GM19395 (cell line): ENCODE measurements at regions not wholly inside any gene's neighbourhood (a gene's known extent, or its start where the extent isn't known, plus 50 kb on each side); places are given as distances from the start of the nearest gene placed in this dataset.
"Not testable (repeated sequence)": the region's sequence is repeated elsewhere in the genome, so short reads cannot be mapped to it uniquely, and the experiment has no call there.

Experiments
- ATAC-seq: cut with Tn5 transposase; IDR thresholded peaks from one replicate; pipeline ENCODE4 v1.9.1; 2021; ENCODE audit warnings: mild to moderate bottlenecking, moderate library complexity; ENCODE audit not compliant: unreplicated experiment

GRCh38 chr21:32823296-32823695 lies 51.7 kb upstream of the PAXBP1 start:
- not testable (repeated sequence) for ATAC-seq

GRCh38 chr21:32824950-32825349 lies 53.4 kb upstream of the PAXBP1 start:
- no peak for ATAC-seq

- ATAC-seq, result no peak
These were observed 55.0 kb upstream of the PAXBP1 start for GRCh38 chr21:32826329-32827167.

- no peak for ATAC-seq
These were observed 57.4 kb upstream of the PAXBP1 start for GRCh38 chr21:32828908-32829307.

GRCh38 chr21:32829504-32829903 lies 57.9 kb upstream of the PAXBP1 start:
- ATAC-seq, result no peak

- not testable (repeated sequence) for ATAC-seq
These were observed 60.2 kb upstream of the PAXBP1 start for GRCh38 chr21:32831779-32832178.

- ATAC-seq, result no peak
These were observed 62.8 kb upstream of the PAXBP1 start for GRCh38 chr21:32834211-32834915.

- no peak for ATAC-seq
These were observed 63.3 kb upstream of the PAXBP1 start for GRCh38 chr21:32834916-32835235.

- ATAC-seq, result no peak
These were observed 70.6 kb upstream of the PAXBP1 start for GRCh38 chr21:32842146-32842545.

GRCh38 chr21:32843561-32843960 lies 72.0 kb upstream of the PAXBP1 start:
- ATAC-seq, result no peak

- ATAC-seq, result no peak
These were observed 72.5 kb upstream of the PAXBP1 start for GRCh38 chr21:32844076-32844475.

- ATAC-seq, result no peak
These were observed 73.3 kb upstream of the PAXBP1 start for GRCh38 chr21:32844653-32845436.

GRCh38 chr21:32858628-32859027 lies 87.1 kb upstream of the PAXBP1 start:
- ATAC-seq, result no peak

GRCh38 chr21:32860399-32860798 lies 88.8 kb upstream of the PAXBP1 start:
- ATAC-seq, result no peak

GRCh38 chr21:32861866-32862265 lies 90.3 kb upstream of the PAXBP1 start:
- ATAC-seq, result no peak

GRCh38 chr21:32867597-32867996 lies 96.0 kb upstream of the PAXBP1 start:
- ATAC-seq, result no peak

GRCh38 chr21:32868631-32869454 lies 97.3 kb upstream of the PAXBP1 start:
- ATAC-seq, result no peak

- no peak for ATAC-seq
These were observed 97.9 kb upstream of the PAXBP1 start for GRCh38 chr21:32869459-32869858.

GRCh38 chr21:32876426-32876825 lies 104.9 kb upstream of the PAXBP1 start:
- ATAC-seq, result no peak

- ATAC-seq, result not testable (repeated sequence)
These were observed 106.3 kb upstream of the PAXBP1 start for GRCh38 chr21:32877888-32878287.

GRCh38 chr21:32878661-32879060 lies 107.1 kb upstream of the PAXBP1 start:
- no peak for ATAC-seq
